Subcutaneous abdominal adipose tissue (tissue), 5 donors: ENCODE measurements at regions not wholly inside any gene's neighbourhood (a gene's known extent, or its start where the extent isn't known, plus 50 kb on each side); places are given as distances from the start of the nearest gene placed in this dataset.

Source experiments
- H3K27ac ChIP-seq: one replicate; pipeline ENCODE4 v1.7.0; 2013; ENCODE audit warnings: low read depth, mild to moderate bottlenecking, inconsistent platforms, low read length, moderate library complexity
- H3K27me3 ChIP-seq, 5 donors: one replicate each; pipeline ENCODE4 v1.7.0; 2013; ENCODE audit warnings: low read length in 5 of 5, inconsistent platforms in 1 of 5; ENCODE audit not compliant: control insufficient read depth in 5 of 5, insufficient read depth in 4 of 5
- H3K36me3 ChIP-seq, 5 donors: one replicate each; pipeline ENCODE4 v1.7.0; 2013; ENCODE audit warnings: low read length in 5 of 5; ENCODE audit not compliant: control insufficient read depth in 5 of 5, insufficient read depth in 5 of 5
- H3K4me1 ChIP-seq, 5 donors: one replicate each; pipeline ENCODE4 v1.7.0; 2013; ENCODE audit warnings: low read length in 5 of 5, mild to moderate bottlenecking in 3 of 5, moderate library complexity in 1 of 5; ENCODE audit not compliant: control insufficient read depth in 5 of 5, insufficient read depth in 5 of 5
- H3K4me3 ChIP-seq, 5 donors: one replicate each; pipeline ENCODE4 v1.7.0; 2013; ENCODE audit warnings: low read length in 5 of 5, low read depth in 1 of 5
- H3K9ac ChIP-seq, 5 donors: one replicate each; pipeline ENCODE4 v1.7.0; 2013; ENCODE audit warnings: low read length in 5 of 5, mild to moderate bottlenecking in 4 of 5, moderate library complexity in 3 of 5
- H3K9me3 ChIP-seq, 5 donors: one replicate each; pipeline ENCODE4 v1.7.0; 2013; ENCODE audit warnings: low read length in 5 of 5; ENCODE audit not compliant: control insufficient read depth in 5 of 5
- donor health status: healthy.
- donor health status: healthy.
- donor health status: healthy.
- donor health status: healthy.
- donor health status: healthy.

- H3K36me3 ChIP-seq, result no peaks in the 10 kb centered on the region
- peaks cover 0 to 14% (median 4%) of the 10 kb centered on the region in 5 donors for H3K27me3 ChIP-seq
- no peak overlapping the region for H3K27ac ChIP-seq
- no peak overlapping the region for H3K4me3 ChIP-seq
- H3K9ac ChIP-seq, result no peak overlapping the region
- H3K4me1 ChIP-seq, result no peaks in the 10 kb centered on the region
- no peaks in the 10 kb centered on the region for H3K9me3 ChIP-seq
Measured at GRCh38 chr15:79595995-79596622, 164.0 kb downstream of the MINAR1 start.

GRCh38 chr15:79598639-79599038 lies 166.5 kb downstream of the MINAR1 start:
- Histone ChIP-seq H3K9me3 (no peaks in the 10 kb centered on the region), H3K4me1 (no peaks in the 10 kb centered on the region), H3K27me3 (peaks cover 0 to 8% (median 2%) of the 10 kb centered on the region in 5 donors), H3K9ac (no peak overlapping the region), H3K36me3 (no peaks in the 10 kb centered on the region), H3K27ac (no peak overlapping the region), H3K4me3 (no peak overlapping the region)

- Histone ChIP-seq H3K4me3 (no peak overlapping the region), H3K9ac (no peak overlapping the region), H3K36me3 (no peaks in the 10 kb centered on the region), H3K27me3 (peaks cover 0 to 8% (median 2%) of the 10 kb centered on the region in 5 donors), H3K27ac (no peak overlapping the region), H3K4me1 (no peaks in the 10 kb centered on the region), H3K9me3 (no peaks in the 10 kb centered on the region)
Measured at GRCh38 chr15:79601405-79602086, 169.4 kb downstream of the MINAR1 start.

- no peak overlapping the region for H3K27ac ChIP-seq
- H3K9me3 ChIP-seq, result no peaks in the 10 kb centered on the region
- H3K9ac ChIP-seq, result no peak overlapping the region
- H3K4me1 ChIP-seq, result no peaks in the 10 kb centered on the region
- no peaks in the 10 kb centered on the region for H3K36me3 ChIP-seq
- H3K4me3 ChIP-seq, result no peak overlapping the region
- H3K27me3 ChIP-seq, result peaks cover 0 to 8% (median 4%) of the 10 kb centered on the region in 5 donors
Measured at GRCh38 chr15:79602180-79602579, 170.0 kb downstream of the MINAR1 start.

GRCh38 chr15:79602731-79603130 lies 170.6 kb downstream of the MINAR1 start:
- Histone ChIP-seq H3K4me1 (no peaks in the 10 kb centered on the region), H3K27ac (no peak overlapping the region), H3K4me3 (no peak overlapping the region), H3K9me3 (no peaks in the 10 kb centered on the region), H3K36me3 (no peaks in the 10 kb centered on the region), H3K9ac (no peak overlapping the region), H3K27me3 (peaks cover 0 to 8% (median 4%) of the 10 kb centered on the region in 5 donors)

- Histone ChIP-seq H3K27me3 (peaks cover 0 to 8% (median 4%) of the 10 kb centered on the region in 5 donors), H3K4me3 (no peak overlapping the region), H3K9me3 (no peaks in the 10 kb centered on the region), H3K9ac (no peak overlapping the region), H3K36me3 (no peaks in the 10 kb centered on the region), H3K27ac (no peak overlapping the region), H3K4me1 (no peaks in the 10 kb centered on the region)
Measured at GRCh38 chr15:79606831-79607355, 174.8 kb downstream of the MINAR1 start.

GRCh38 chr15:79608066-79608864 lies 176.1 kb downstream of the MINAR1 start:
- no peaks in the 10 kb centered on the region for H3K9me3 ChIP-seq
- H3K27me3 ChIP-seq, result peaks cover 3 to 13% (median 4%) of the 10 kb centered on the region in 5 donors
- no peak overlapping the region for H3K4me3 ChIP-seq
- H3K9ac ChIP-seq, result no peak overlapping the region
- H3K27ac ChIP-seq, result no peak overlapping the region
- no peaks in the 10 kb centered on the region for H3K4me1 ChIP-seq
- H3K36me3 ChIP-seq, result no peaks in the 10 kb centered on the region

- Histone ChIP-seq H3K4me3 (no peak overlapping the region), H3K9ac (no peak overlapping the region), H3K9me3 (no peaks in the 10 kb centered on the region), H3K36me3 (no peaks in the 10 kb centered on the region), H3K4me1 (no peaks in the 10 kb centered on the region), H3K27me3 (peaks cover 3 to 13% (median 4%) of the 10 kb centered on the region in 5 donors), H3K27ac (no peak overlapping the region)
Measured at GRCh38 chr15:79609506-79609905, 177.4 kb downstream of the MINAR1 start.

GRCh38 chr15:79610021-79610420 lies 177.9 kb downstream of the MINAR1 start:
- Histone ChIP-seq H3K9me3 (no peaks in the 10 kb centered on the region), H3K9ac (no peak overlapping the region), H3K27me3 (peaks cover 3 to 13% (median 4%) of the 10 kb centered on the region in 5 donors), H3K36me3 (no peaks in the 10 kb centered on the region), H3K27ac (no peak overlapping the region), H3K4me3 (no peak overlapping the region), H3K4me1 (no peaks in the 10 kb centered on the region)

GRCh38 chr15:79615754-79616153 lies 183.6 kb downstream of the MINAR1 start:
- Histone ChIP-seq H3K4me3 (no peak overlapping the region), H3K9ac (no peak overlapping the region), H3K9me3 (no peaks in the 10 kb centered on the region), H3K4me1 (no peaks in the 10 kb centered on the region), H3K27me3 (peaks cover 0 to 6% (median 4%) of the 10 kb centered on the region in 5 donors), H3K27ac (no peak overlapping the region), H3K36me3 (no peaks in the 10 kb centered on the region)
